GM19025 (cell line): ENCODE measurements at regions not wholly inside any gene's neighbourhood (a gene's known extent, or its start where the extent isn't known, plus 50 kb on each side); places are given as distances from the start of the nearest gene placed in this dataset.
"Not testable (repeated sequence)": the region's sequence is repeated elsewhere in the genome, so short reads cannot be mapped to it uniquely, and the experiment has no call there.

Experiments
- ATAC-seq: cut with Tn5 transposase; IDR thresholded peaks from one replicate; pipeline ENCODE4 v1.9.1; 2021; ENCODE audit warnings: mild to moderate bottlenecking, low read depth, moderate library complexity; ENCODE audit not compliant: unreplicated experiment

DNA sequence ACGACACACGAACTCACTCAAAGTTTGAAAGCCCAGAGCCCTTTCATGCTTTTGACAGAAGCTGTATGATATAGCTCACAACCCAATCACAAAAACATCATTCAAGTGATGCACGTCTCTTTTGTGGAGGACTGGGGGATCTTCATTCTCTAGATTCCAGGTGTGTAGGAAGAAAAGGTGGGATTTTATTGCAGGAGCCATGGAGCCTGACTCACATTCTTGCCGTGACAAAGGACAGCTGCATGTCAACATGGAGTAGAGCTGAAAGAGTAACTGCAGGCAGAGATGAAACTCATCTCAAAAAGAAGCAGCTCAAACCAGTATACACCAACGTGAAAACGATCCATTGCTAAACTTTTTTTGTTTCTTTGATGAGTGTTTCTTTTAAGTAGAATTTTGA is 50.9 kb upstream of the PDE1A start:
- ATAC-seq = no peak

DNA sequence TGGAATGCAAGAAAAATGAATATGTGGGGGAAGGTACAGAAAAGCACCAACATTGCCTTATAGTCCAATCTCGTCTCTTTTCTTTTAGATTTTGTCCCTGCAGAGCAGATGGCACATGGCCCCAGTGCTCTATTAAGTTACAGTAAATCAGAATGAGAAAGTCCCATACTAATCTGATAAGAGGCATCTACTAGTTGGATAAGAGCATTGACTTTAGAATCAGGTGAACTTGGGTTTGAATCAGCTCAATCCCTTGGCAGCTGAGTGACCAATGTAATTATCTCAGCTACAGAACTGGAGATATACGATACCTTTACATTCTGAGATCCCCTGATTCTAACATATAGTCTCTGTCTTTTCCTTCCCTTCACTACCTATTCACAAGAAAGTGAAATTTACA is 54.8 kb upstream of the PDE1A start:
- no peak for ATAC-seq

DNA sequence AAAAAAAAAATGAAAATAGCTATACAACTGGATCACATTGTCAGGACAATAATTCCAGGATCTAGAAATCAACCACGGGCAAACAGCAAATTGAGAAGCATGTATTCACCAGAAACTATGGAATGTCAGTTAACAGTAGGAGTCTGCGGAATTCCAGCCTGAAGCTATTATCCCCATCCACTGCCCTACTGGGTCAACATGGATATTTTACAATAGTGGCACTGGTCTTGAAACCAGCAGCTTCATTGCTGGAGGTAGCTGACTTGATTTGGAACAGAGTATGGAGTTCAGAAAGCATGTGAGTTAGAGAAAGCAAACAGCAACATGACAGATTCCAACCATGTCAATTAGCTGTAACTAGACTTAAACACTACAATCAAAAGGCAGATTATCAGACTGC is 55.7 kb upstream of the PDE1A start:
- ATAC-seq = no peak

DNA sequence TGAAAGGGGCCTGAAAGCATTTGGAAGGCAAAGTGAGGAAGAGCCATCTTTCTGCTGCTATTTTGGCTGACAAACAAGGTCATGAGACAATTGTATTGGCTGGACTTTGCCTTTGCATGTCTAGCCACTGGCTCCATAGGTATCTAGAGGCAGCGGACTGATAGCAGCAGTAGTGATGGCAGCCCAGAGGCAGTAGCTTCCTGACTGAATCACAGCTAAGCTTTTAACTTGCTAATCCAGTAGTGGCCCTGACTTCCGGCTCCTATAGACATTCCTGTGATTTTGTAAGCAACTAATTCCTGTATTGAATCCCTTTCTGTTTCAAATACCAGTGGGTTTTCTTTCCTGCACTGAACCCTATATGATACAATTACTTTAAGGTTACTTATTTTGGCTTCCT is 69.8 kb upstream of the PDE1A start:
- ATAC-seq = no peak

DNA sequence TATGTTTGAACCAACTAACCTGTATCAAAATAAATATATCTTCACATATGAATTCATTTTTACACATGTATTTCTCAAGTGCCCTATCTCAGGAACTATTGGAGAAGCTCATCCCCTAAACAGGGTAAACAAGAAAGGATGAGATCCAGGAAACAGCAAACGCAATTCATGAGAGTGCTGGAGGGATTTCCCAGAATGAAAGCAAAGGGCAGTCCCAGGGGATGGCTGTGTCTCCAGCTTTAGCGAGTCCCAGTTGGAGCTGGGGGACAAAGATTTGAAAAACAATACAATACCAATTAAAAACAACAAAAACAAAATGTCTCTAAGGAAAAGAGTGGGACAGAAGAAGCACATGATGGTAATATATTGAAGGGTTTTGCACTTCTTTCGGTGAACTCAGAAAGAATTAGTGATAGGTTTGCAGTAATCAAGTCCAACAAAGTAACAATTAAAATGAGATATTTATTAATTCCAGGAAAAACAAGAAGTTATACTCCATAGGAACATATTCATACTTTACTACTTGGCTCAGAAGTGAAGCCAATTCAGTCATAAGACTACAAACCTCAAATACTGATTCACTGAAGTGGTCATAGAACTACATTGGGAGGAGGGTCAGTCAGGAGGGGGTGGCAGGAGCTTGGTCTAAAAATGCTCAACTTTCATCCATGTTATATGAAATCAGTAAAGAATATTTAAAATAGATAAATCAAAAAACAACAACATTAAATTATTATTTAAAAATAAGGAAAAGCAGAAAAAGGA is 73.1 kb upstream of the PDE1A start:
- ATAC-seq = no peak

DNA sequence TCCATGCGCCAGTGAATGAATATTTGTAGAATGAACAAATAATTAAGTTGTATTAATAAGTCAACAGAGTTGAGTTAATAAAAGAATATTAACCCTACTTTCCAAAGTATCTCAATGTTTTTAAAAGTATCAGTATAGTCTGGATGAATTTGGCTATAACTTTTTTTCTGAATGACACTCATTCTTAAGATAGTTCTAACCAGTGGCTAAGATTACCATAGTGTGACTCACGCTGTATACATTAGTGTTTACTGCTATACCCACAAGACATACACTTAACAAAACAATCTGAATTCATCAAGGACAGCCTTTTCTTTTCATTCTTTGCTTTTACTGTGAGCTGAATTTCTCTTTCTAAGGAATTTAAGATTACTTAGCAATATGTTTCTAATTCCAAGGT is 77.0 kb upstream of the PDE1A start:
- no peak for ATAC-seq

DNA sequence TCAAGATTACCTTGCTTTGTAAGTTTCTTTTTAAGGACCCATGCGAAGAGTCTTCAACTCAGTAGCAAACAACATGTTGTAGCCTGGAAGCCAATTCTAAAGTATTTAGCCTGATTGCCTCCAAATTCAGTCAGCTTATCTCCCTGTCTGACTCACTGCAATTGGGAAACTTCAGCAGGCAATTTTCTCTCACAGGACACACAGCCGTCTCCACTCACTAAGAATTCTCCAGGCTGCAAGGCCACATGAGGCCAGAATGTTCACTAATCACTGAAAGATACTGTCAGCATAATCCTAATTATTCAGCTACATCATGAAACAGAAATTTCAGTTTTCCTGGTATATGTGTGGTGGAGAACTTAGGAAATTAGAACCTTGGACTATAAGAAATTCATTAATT is 78.1 kb upstream of the PDE1A start:
- no peak for ATAC-seq

DNA sequence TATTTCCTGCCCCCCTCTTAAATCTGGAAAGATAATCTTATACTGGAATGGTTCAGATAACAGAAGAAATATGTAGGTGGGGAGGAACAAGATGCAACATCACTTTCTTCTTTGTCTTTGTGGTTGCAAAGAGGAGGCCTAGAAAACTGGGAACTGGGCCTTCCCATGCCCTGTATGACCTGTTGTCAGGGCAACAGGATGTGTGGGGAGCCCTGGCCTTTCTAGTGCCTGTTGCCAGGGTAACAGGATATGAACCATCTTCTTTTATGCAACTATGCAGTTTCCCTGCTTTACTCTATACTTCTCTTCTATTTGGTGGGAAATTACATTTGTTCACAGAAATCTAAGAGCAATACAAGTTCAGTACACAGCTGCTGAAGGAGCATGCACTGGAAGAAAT is 79.8 kb upstream of the PDE1A start:
- no peak for ATAC-seq

DNA sequence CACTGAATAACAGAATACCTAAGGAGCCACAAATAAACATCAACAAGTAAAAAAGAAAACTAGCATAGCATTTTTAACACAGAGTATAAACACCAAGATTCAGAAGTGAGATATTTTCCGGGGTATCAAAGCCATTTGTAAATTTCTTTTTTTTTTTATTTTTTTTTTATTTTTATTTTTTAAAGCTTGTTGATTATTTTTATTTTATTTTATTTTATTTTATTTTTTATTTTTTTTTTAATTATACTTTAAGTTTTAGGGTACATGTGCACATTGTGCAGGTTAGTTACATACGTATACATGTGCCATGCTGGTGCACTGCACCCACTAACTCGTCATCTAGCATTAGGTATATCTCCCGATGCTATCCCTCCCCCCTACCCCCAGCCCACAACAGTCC is 81.7 kb upstream of the PDE1A start:
- not testable (repeated sequence) for ATAC-seq

DNA sequence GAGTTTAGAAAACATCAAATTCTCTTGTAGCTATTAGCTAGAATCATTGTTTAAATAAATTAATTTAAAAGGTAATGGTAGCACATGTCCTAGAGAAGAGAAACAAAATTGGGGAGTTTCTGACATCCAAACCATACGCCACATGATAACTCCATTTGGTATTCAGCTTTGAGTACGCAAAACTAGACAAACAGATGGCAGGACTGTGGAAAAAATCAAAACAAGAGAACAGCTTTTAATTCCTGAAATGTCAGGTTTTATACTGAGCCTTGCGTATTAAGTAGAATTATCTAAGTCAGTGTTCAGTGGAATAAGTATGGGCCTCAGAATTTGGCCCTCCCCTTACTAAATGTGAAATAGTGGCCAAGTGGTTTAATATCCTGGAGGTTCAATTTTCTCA is 82.4 kb upstream of the PDE1A start:
- no peak for ATAC-seq

DNA sequence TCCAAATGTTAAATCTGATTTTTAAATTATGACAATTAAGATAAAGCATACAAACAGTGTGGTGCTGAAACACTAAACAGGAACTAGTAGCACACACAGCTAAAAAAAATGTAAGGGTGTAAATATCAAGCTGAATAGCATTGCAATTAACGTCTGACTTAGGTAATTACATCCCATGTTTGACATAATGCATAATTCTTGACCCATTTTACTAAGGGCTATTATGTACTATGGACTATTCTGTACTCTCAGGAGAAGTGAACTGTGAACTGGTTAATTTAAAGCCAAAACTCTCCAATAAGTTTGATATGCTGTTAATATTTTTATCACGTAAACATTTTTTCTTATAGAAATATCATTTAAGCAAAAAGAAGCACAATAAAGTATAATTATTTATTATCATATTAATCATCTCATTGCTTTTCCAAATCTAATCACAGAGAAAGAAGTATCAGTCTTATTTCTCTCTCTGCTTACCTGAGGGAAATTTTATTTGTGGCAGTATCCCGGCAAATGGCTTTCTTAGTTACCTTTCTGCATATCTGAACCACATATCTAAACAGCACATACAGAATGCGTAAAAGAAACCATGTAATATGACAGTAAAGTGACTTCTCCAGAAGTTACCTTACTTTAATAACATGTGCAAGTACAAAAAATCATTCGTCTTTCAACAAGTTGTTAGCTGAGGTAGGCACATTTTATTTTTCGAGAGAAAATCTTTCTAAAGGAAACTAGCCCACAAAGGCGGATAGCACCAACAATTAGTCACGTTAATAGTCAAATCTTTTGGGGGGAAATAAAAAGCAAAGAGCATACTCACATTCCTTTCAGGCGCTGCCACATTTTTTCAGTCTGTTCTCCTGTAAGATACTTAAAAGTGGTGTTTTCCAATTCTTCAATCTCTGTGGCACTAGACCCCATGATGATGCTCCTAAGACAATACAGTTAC is 94.9 kb upstream of the PDE1A start:
- ATAC-seq = no peak

DNA sequence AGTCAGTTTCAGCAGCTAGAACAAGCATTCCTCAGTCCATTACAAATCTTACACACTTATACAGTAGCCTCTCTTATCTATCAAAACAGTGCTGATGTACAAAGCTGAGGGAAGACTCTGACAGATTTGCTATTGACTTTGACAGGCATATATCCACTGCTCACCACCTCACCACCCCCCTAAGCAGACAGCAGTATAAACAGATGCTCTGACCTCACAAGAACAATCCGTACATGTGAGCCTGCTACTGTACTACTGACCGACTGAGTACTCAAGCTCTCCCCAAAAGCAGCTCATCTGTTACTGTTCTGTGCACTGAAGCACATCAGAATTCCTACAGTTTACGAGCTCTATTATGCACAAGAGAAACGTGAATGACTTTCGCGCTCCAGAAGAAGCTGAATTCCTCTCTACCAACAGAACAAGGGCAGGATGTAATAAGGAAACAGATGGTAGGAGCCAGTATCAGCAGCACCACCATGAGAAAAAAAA is 95.6 kb upstream of the PDE1A start:
- ATAC-seq = no peak

DNA sequence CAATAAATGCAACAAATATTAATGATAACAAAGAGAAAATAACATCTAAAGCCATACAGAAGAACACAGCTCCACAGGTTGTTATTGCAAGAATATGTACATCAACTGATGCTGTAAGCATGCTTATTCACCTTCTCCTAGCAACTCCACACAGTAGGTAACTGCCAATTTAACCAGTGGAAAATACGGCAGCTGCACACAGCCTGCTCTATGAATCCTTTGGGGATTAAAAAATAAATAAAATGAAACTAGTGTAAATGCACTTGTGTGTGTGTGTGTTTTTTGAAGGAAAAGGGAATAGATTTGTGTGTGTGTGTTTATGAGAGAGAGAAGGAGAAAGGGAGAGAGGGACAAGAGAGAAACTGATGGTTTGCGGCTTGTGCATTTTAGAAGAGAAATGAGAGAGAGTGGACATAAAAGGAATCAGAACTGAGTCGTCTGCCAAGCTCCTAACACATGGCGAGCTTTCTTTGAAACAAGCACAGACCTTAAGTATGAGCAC is 96.2 kb upstream of the PDE1A start:
- no peak for ATAC-seq

DNA sequence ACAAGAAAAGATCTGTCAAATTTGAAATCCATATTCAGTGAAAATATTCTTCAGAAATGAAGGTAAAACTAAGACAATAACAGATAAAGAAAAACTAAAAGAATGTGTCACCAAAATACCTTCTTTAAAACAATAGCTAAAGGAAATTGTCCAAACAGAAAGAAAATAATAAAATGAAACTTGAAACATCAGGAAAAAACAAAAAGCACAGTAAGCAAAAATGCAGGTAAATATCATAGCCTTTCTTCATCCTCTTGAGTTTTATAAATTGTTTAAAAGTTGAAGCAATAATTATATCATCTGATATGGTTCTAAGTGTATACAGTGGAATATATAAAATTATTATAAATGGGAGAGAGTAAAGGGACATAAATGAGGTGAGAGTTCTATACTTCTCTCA is 103.8 kb upstream of the PDE1A start:
- ATAC-seq = no peak

DNA sequence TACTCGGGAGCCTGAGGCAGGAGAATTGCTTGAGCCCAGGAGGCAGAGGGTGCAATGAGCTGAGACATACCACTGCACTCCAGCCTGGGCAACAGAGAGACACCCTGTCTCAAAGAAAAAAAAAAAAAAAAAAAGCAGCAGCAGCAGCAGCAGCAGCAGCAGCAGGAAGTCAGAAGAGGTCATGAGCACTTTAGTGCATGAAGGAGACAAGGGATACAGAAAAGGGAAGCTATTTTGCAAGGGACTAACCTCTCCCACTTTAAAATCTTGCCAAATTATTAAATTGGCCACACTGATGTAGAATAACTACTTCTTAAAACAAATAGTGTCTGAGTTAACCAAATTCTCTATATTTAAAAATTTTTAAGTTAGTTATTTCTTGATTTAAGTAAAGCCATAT is 113.4 kb upstream of the PDE1A start:
- no peak for ATAC-seq

DNA sequence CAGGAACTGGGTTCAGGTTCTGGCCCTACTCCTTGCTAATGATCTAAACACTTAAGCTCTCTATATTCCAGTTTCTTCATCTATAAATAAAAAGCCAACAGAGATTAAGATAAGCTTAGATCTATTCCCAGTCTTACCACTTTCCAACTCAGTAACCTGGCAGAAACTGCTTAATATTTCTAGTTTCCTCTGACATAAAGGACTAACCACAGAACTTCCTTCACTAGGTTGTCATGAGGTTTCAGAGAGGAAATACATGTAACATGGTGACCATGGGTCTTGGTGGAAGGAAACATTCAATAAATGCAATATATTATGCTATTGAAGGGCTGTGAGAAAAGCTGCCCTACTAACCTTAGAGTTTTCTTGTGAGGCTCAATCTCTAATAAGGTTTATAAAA is 114.4 kb upstream of the PDE1A start:
- no peak for ATAC-seq

DNA sequence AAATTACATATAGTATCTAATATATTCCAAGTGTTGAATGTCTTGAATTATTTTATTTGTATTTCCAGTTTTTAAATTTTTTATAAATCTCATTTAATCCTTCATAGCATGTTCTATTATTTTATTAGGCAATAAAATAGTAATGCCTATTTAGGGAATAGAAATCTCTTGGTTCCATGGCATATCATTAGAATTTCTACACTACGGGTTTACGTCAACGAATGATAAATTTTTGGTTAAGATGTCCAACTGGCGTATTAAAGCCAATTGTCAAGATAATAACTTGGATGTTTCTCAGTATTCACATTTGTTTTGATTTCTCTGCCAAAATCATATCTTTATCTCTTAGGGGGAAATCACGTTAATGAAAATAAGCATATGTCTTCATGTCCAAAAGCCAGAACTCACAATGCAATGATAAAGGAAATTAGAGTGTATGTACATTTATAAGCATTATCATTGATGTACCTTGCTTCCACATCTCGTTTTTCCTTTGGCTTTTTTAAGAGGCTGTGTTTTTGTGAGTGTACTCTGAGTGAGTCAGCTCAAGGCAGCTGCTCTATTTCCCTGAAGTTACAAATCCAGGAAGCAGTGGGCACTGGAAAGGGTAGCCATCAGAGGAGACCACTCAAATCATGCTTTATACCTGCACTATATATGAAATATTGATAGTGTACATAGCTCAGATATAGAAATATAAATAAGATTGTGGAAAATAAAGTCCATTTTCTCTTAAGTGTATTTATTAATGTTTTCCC is 115.8 kb upstream of the PDE1A start:
- ATAC-seq = no peak

DNA sequence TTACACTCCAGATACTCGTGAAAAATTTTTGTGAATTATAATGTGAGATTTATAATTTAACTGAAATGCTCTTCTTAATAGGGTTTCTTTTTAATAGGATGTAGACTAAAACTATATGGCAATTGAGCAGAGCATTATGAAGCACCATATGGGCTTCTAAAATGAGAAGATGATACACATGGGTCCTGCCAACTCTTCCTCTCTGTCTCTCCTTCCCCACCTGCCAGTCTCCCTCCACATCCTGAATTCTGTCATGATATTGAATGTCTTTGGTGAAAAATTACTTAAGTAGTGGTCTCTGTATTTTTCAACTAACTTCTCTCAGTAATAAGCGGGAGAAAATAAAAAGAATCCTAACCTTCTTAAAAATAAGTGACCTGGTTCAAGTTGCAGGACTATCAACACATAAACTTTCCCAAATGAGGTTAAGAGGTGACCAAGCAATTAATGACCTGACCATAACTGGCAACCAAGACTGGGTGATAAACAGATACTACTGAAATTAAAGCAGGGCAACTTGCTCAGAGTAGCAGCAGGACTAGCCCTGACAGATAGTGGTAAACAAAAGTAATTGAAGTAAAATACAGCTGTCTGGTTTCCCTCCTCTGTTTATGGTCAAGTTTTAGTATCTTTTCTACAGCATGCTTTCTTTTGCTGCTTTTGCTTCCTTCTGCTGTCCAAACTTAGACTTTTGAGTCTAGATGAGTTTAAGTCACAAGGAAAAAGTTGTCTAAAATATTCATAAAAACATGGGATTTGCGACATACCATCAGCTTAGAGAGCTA is 117.1 kb upstream of the PDE1A start:
- no peak for ATAC-seq

DNA sequence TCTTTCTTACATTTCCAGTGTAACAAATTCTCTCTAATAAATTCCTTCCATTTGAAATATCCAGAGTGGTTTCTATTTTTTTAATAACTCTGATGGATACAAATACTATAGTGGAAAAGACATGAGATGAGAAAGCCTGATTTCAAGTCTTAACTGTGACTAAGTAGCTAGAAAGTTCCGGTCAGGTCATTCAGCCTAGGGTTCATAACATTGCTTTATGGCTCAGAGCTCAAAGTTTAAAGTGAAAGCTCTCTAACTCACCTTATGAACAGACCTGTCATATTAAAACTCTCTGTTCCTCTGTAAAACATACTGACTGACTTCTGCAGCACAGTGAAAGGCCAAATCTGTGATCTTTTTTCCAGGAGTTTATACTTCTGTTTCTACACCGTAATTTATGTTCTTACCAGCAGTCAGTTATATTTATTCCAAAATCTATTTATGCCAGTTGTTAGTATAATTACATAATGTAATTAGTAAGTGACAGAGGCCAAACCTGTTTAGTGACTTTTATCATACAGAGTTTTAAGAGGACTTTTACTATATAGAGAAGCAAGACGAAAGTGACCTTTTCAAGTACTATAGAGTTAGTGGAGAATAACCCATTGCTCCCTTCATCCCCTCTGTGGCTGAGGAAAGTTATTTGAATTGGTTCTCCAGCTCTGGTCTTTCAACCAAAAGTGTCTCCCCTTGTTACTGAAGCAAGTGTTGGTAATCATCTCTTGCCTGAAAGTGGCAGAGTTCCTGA is 118.8 kb upstream of the PDE1A start:
- peak; percentile 87 for ATAC-seq
